GM12873 (cell line): ENCODE measurements at regions not wholly inside any gene's neighbourhood (a gene's known extent, or its start where the extent isn't known, plus 50 kb on each side); places are given as distances from the start of the nearest gene placed in this dataset.

Experiments used
- TF ChIP-seq, protein P1 (sequence below): IDR thresholded peaks from 2 replicates; pipeline ENCODE4 v1.5.1; 2012; ENCODE audit warnings: low read depth, mild to moderate bottlenecking, moderate library complexity, low read length, control low read depth; ENCODE audit not compliant: insufficient read depth; ENCODE audit errors: missing control alignments

DNA sequence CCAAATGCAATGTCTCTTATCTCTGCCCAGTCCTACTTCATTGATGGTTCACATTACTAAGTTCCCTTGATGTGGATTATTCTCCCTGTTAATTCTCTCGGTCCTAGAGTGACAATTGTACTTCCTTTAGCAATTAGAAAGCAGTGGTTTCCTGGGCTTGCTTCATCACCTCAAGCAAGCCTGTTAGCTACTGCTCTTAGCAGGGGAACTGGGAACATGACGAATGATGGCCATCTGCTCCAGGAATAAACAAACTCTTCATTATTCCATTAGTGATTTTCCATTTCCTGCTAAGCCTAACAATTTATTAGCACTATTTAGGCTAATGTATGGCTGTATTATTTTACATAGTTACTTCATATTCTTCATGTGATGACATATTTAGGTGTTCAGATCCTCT, 331.8 kb downstream of the MTX2 start:
- TF ChIP-seq, protein P1, sequence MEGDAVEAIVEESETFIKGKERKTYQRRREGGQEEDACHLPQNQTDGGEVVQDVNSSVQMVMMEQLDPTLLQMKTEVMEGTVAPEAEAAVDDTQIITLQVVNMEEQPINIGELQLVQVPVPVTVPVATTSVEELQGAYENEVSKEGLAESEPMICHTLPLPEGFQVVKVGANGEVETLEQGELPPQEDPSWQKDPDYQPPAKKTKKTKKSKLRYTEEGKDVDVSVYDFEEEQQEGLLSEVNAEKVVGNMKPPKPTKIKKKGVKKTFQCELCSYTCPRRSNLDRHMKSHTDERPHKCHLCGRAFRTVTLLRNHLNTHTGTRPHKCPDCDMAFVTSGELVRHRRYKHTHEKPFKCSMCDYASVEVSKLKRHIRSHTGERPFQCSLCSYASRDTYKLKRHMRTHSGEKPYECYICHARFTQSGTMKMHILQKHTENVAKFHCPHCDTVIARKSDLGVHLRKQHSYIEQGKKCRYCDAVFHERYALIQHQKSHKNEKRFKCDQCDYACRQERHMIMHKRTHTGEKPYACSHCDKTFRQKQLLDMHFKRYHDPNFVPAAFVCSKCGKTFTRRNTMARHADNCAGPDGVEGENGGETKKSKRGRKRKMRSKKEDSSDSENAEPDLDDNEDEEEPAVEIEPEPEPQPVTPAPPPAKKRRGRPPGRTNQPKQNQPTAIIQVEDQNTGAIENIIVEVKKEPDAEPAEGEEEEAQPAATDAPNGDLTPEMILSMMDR, result no peak

DNA sequence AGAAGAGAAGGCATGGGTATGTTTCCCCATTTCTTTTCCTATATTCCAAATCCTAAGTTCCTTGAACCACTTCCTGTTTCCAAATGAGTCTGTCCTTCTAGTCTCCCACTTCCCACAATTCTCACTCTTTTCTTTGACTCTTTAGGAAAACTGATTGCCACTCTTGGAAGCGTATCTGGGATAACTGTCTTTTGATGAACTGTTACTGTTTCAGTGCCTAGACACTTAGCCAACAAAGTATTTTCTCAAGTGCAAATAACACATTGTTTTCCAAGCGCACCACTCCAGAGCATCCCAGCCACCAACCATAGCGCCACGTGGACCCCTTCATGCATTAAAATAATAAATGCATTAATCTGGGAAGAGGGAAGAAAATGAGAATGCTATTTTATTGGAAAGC, 342.8 kb downstream of the MTX2 start:
- TF ChIP-seq, protein P1, result no peak

DNA sequence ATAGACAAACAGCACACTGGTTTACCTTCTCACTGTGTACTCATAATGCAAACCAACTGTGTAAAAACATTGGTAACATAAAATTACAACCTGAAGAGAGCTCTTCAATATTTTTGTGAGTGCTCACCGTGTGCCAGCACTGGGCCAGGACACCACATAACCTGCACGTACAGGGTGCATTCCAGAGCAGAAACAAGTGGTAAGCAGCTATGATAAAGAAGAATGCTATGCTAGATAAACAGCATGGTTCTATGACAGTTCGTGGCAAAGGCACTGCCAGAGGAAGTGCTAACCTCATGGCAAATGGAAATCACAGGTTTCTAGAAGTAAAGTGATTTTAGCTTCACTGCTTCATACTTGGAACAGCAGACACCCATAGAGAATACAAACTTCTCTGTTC, 343.5 kb downstream of the MTX2 start:
- TF ChIP-seq, protein P1, result no peak

DNA sequence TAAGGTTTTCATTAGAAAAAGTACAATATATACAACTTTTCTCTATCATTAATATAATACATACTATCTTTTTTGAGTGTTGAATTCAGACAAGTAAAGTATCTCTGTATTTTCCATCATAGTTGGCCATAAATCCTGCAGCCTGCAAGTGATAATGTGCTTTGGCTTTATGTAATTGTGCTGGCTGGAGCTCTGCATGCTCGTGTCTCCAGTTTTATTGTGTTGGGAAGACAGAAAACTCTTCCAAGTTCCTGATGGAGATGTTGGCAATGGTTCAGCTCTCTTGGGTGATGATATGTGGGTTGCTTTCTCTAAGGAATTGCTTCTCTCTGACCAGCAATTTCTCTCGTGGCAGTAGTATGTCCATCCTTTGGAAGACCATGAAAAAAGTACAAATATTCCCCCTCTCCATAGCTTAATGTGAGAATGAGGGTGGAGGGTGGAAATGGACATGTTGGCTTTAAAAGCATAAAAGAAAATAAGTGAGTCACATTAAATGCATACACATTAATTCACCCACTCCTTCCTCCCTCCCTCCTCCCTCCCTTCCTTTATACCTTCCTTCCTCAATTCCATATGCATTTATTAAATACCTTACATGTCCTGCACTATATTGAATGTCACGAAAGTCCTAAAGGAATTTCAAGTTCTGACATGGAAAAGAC, 344.2 kb downstream of the MTX2 start:
- TF ChIP-seq, protein P1, result no peak

DNA sequence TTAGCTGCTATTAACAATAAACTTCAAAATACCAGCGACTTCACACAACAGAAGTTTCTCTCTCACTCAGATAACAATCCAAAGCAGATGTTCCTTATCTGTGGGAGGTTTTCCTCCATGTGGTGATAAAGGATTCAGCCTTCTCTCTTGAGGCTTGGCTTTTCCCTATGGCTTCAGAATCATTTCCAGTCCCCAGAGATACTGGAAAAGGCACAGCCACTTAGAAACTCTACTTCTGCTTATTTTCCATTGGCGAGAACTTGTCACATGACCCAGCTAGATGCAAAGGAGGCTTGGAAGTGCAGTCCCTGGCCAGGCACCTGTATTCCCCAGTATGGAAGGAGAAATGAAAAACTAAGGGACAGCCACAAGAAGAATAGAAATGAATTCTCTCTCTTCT, 344.8 kb downstream of the MTX2 start:
- TF ChIP-seq, protein P1, result no peak

DNA sequence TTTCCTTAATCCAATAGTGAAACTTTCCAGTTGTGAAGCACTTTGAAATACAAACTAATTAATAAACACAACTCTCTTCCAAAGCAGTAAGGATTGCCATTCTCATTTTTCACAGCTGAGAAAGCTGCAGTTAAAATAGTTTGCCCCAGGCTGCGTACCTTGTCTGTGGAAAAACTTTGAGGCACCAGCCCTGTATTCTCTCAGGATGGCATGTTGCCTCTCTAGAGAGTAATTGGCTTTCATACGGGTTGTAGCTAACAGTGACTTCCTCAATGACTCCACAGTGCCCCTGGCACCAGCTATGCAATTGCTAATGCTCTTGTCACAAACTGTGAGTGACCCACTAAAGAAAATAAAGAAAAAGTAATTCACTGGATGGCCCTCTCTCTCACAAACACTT, 345.7 kb downstream of the MTX2 start:
- TF ChIP-seq, protein P1, result no peak

DNA sequence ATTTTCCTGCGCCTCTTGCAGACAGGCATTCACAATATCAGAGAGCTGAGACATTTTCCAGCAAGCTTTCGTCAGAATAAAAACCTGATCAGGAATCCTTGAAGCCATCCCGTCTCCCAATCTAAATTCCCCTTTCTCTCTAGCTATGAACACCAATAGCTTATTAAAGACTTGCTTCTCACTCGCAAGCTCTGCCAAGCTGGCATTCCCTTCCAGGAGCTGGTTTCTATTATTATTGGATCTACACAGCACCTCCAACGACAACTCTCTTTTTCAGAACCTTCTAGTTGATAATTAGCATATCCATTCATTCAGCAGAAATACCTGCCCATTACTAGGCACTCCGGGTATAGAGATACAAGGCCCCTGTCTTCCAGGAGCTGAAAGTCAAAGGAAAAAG, 350.3 kb downstream of the MTX2 start:
- TF ChIP-seq, protein P1, result no peak

DNA sequence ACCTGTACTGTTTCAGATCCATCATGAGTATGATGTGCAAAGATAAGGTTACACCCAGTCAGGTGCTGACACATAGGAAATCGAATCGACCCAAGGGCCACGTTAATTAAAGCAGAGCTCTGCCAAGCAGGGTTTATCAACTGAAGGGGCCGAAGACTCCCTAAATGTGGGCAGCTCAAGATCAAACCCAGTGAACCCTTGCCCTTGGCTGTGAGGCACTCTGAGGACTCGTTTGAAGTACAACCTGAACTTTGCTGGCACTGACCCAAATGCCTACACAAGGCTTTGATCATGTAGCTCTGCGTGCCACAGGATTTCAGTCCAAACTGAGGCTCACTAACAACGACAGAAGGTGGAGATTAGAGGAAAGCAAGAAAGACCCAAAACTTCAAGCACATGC, 352.1 kb downstream of the MTX2 start:
- TF ChIP-seq, protein P1, result no peak
